GM18505 (cell line): ENCODE measurements at regions not wholly inside any gene's neighbourhood (a gene's known extent, or its start where the extent isn't known, plus 50 kb on each side); places are given as distances from the start of the nearest gene placed in this dataset.

Source experiments
- ATAC-seq: cut with Tn5 transposase; IDR thresholded peaks from one replicate; pipeline ENCODE4 v1.9.1; 2021; ENCODE audit not compliant: unreplicated experiment
- POLR2A ChIP-seq: IDR thresholded peaks from 4 replicates; pipeline ENCODE4 v1.6.1; 2011; ENCODE audit warnings: borderline replicate concordance; ENCODE audit not compliant: insufficient read depth, insufficient read length; ENCODE audit errors: extremely low read depth

DNA sequence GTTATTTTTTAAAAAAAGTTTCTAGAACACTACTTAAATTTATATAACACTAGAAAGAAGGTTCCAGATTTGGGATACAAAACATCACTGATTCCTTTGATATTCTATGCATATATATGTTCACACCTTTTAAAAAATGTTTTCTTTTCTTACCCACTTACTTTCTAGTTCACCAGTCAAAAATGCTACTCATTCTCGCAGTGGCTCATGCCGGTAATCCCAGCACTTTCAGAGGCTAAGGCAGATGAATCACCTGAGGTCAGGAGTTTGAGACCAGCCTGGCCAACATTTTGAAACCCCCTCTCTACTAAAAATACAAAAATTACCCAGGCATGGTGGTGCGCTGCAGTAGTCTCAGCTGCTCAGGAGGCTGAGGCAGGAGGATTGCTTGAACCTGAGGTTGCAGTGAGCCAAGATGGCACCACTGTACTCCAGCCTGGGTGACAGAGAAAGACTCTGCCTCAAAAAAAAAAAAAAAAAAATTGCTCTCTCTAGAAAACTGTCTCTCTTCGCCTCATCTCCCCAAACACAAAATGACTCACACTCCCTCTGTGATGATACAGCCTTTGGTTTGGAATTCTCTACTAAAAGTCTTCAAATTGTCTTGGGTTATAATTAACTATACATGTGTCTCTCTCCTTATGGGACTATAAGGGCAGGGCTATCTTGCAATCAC is 52.6 kb upstream of the TGFBR2 start:
- no peak for ATAC-seq
- no peak for TF ChIP-seq POLR2A

DNA sequence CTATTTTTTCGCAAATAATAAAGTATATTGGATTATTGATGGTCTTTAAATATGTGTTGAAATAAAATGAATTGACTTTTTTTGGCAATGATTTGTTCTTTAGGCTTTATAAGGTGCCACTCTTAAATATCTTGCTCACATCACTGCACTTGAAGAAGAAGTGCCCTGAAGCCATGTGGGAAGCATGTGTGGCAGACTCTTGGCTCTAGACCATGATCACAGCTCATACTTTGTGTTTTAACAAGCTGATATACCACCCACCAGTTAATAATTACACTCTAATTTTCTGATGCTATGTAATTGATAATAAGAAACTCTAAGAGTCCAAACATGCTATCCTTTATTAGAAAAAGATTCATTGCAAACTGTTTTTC is 52.1 kb upstream of the TGFBR2 start:
- no peak for TF ChIP-seq POLR2A
- no peak for ATAC-seq

DNA sequence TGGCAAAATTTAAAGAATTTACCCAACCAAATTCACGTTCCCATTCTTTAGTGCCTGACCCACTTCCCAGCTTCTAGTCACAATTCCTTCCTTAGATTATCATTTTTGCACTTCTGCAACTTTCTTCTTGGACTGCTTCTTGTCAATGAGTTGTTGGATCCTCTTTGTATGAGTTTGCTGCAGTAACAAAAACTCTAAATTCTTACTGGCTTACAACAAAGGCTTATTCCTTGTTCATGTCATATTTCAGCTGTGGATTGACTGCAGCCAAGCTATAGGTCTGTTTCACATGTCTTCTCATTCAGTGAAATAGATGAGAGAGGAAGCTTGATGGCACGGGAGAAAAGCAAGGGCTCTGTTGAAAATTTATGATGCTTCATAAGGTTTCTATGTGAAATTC is 50.4 kb upstream of the TGFBR2 start:
- no peak for TF ChIP-seq POLR2A

More for the DNA sequence above, 50.4 kb upstream of the TGFBR2 start:
- ATAC-seq: no peak
